SK-N-SH (cell line): ENCODE measurements at regions not wholly inside any gene's neighbourhood (a gene's known extent, or its start where the extent isn't known, plus 50 kb on each side); places are given as distances from the start of the nearest gene placed in this dataset.

ENCODE experiments used
- CHD2 ChIP-seq: fragments of 150-350 bp; IDR thresholded peaks from 2 replicates; pipeline ENCODE4 v1.6.1; 2018; ENCODE audit warnings: low read length; ENCODE audit not compliant: partially characterized antibody
- ELF1 ChIP-seq: IDR thresholded peaks from 2 replicates; pipeline ENCODE4 v1.4.0; 2012
- EP300 ChIP-seq, 2 experiments: IDR thresholded peaks; 2 replicates each; pipeline versions ENCODE4 v1.4.0 to v1.6.1; 2012; ENCODE audit warnings: borderline replicate concordance in 1 of 2, low read depth in 1 of 2, low read length in 1 of 2
- EZH2phosphoT487 ChIP-seq: fragments of 200-600 bp; sonication (generic); IDR thresholded peaks from 2 replicates; pipeline ENCODE4 v1.6.1; 2017; ENCODE audit warnings: low read depth, mixed run types, mild to moderate bottlenecking, antibody characterized with exemption, moderate library complexity, borderline replicate concordance
- FOSL2 ChIP-seq: IDR thresholded peaks from 2 replicates; pipeline ENCODE4 v1.4.0; 2012; ENCODE audit warnings: low read depth, mild to moderate bottlenecking, moderate library complexity, borderline replicate concordance
- FOXM1 ChIP-seq: IDR thresholded peaks from 2 replicates; pipeline ENCODE4 v1.4.0; 2012; ENCODE audit warnings: low read depth, mild to moderate bottlenecking
- GABPA ChIP-seq: IDR thresholded peaks from 2 replicates; pipeline ENCODE4 v1.4.0; 2012; ENCODE audit warnings: low read depth, mild to moderate bottlenecking
- JUND ChIP-seq: IDR thresholded peaks from 2 replicates; pipeline ENCODE4 v1.4.0; 2012
- MAX ChIP-seq: IDR thresholded peaks from 2 replicates; pipeline ENCODE4 v1.4.0; 2012; ENCODE audit warnings: low read depth
- MEF2A ChIP-seq: IDR thresholded peaks from 2 replicates; pipeline ENCODE4 v1.4.0; 2012; ENCODE audit warnings: low read depth, borderline replicate concordance
- NRF1 ChIP-seq: IDR thresholded peaks from 2 replicates; pipeline ENCODE4 v1.6.1; 2012; ENCODE audit warnings: low read depth, mild to moderate bottlenecking, low read length
- PBX3 ChIP-seq: IDR thresholded peaks from 2 replicates; pipeline ENCODE4; 2012
- POLR2AphosphoS5 ChIP-seq: IDR thresholded peaks from 2 replicates; pipeline ENCODE4 v1.6.1; 2012; ENCODE audit warnings: low read depth, low read length
- RCOR1 ChIP-seq: fragments of 150-350 bp; IDR thresholded peaks from 2 replicates; pipeline ENCODE4 v1.6.1; 2017; ENCODE audit warnings: antibody characterized with exemption, low read length
- RFX5 ChIP-seq: IDR thresholded peaks from 2 replicates; pipeline ENCODE4 v1.6.1; 2012; ENCODE audit warnings: mild to moderate bottlenecking, improper control_type of control experiment, low read length
- TAF1 ChIP-seq: IDR thresholded peaks from 2 replicates; pipeline ENCODE4 v1.6.1; 2012; ENCODE audit warnings: low read depth, mild to moderate bottlenecking, low read length, moderate library complexity, borderline replicate concordance
- TCF12 ChIP-seq: IDR thresholded peaks from 2 replicates; pipeline ENCODE4 v1.4.0; 2012
- TEAD4 ChIP-seq: IDR thresholded peaks from 2 replicates; pipeline ENCODE4 v1.4.0; 2012; ENCODE audit warnings: mild to moderate bottlenecking, borderline replicate concordance; ENCODE audit not compliant: insufficient read depth
- USF1 ChIP-seq: IDR thresholded peaks from 2 replicates; pipeline ENCODE4 v1.4.0; 2012; ENCODE audit warnings: low read depth, borderline replicate concordance
- USF2 ChIP-seq: fragments of 150-350 bp; IDR thresholded peaks from 2 replicates; pipeline ENCODE4 v1.6.1; 2017; ENCODE audit warnings: antibody characterized with exemption, low read length, low read depth, borderline replicate concordance
- YY1 ChIP-seq: IDR thresholded peaks from 2 replicates; pipeline ENCODE4 v1.4.0; 2012; ENCODE audit warnings: low read depth, mild to moderate bottlenecking

GRCh38 chr13:80000684-80001509, 340.0 kb downstream of the SPRY2 start (continued):
- TF ChIP-seq RCOR1: no peak
- TF ChIP-seq YY1: no peak
- no peak for TF ChIP-seq ELF1
- TF ChIP-seq TAF1: no peak; the same call in 1 of the 2 replicates
- peak; percentile 80 for TF ChIP-seq POLR2AphosphoS5
- peak; percentile 90 for TF ChIP-seq PBX3
- peak; percentile 96 for TF ChIP-seq FOXM1
- no peak for TF ChIP-seq NRF1
- TF ChIP-seq CHD2: no peak
- peak; percentile 68 for TF ChIP-seq JUND
- TF ChIP-seq MEF2A: peak; percentile 35; the same call in 1 of the 2 replicates
- TF ChIP-seq TEAD4: peak; percentile 93
- TF ChIP-seq FOSL2: no peak; the same call in 1 of the 2 replicates
- TF ChIP-seq EZH2phosphoT487: no peak
- no peak; the same call in 1 of the 2 replicates for TF ChIP-seq GABPA
- no peak for TF ChIP-seq USF1
- TF ChIP-seq RFX5: no peak
- peak; percentile 90 to 96 for TF ChIP-seq EP300 (IDR thresholded peaks at IDR 0.05; ENCODE audit: borderline replicate concordance in 1 of 2, low read depth in 1 of 2, low read length in 1 of 2)
- TF ChIP-seq TCF12: peak; percentile 93
- no peak; the same call in 1 of the 2 replicates for TF ChIP-seq MAX
- TF ChIP-seq USF2: no peak
